NOMO-1 treated with dmso at 0.1 percent for 144 hours (cell line): ENCODE measurements at regions not wholly inside any gene's neighbourhood (a gene's known extent, or its start where the extent isn't known, plus 50 kb on each side); places are given as distances from the start of the nearest gene placed in this dataset.
"Not testable (repeated sequence)": the region's sequence is repeated elsewhere in the genome, so short reads cannot be mapped to it uniquely, and the experiment has no call there.

Experiments used
- DNase-seq: peaks from one replicate; lab custom pipeline; 2025; ENCODE audit not compliant: unreplicated experiment; lab: John Stamatoyannopoulos, UW

DNA sequence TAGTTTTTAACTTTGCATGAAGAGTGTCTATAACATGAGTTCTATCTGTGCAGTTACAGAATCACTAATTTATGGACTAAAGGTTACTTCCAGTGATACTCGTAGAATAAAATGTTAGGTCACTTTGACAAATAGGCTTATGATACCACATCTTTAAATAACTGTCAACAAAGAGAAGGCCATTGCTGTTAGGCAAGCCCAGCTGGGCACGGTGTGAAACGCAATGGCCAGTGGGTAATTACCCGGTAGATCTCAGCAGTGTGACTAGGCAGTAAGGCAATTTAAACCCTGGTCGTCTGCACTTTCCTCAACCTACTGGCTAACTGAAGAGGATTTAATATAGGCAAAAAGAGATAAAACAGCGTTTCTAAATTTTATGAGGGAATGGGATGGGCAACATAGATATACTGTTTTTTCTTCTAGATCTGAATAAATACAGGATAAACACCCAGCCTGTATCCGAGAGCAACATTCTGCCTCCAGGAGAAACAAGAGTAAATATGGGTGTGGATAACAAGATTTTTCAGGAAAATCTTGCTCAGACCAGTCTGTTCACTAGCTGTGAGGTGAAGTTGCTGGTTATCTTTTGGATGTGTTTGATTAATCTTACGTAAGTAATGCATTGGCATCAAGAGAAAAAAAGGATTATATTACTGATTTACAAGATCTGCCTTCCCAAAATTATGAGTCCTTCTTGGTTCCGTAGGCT, 631.3 kb downstream of the EFNB2 start:
- no peak for DNase-seq

DNA sequence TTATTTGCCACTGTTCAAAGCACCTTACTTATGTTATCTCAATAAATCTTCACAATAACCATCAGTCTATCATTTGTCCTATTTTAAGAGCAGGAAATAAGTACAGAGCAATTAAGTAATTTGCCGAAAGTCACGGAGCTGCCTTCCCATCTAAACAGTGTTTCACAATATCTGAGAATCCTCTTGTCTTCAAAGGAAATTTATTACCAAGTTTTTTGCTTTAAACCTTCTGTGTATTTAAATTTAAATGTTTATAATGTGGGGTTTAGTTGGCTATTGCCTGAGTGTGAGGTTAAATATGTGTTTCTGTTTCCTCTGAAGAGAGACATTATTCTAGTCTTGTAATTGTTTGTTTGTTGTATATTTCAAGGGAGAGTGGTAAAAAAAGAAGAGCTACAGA, 633.1 kb downstream of the EFNB2 start:
- DNase-seq = peak; percentile 51

GRCh38 chr13:105897575-105897974, 637.9 kb downstream of the EFNB2 start:
- DNase-seq = no peak

- no peak for DNase-seq
Measured at GRCh38 chr13:105894697-105895096, 640.8 kb downstream of the EFNB2 start.

- no peak for DNase-seq
Measured at GRCh38 chr13:105890509-105890908, 645.0 kb downstream of the EFNB2 start.

DNA sequence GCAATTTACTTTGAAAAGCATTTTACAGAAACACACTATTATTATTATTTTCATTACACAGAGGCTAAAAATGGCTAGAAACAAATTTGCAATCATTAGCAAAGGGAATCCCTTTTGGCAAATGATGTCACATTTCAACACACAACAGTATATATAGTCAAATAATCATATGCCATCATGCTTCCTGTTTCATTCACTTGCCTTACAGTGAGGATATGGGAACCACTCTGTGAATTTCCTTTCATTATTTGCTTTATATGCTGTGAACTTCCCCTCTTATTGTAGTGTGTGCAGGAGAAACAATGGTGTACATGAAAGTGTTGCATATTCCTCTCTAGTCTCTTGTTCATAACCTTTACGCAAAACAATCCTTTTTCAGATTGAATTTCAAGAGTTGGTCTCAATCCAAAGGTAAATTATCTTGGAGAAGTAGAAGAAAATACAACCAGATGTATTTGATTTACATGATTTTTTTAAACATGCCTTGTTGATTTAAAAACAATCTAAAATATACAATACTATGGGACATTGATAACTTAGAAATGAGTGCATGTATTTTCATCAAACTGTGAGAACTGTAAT, 657.3 kb downstream of the EFNB2 start:
- no peak for DNase-seq

GRCh38 chr13:105874814-105875213, 660.6 kb downstream of the EFNB2 start:
- DNase-seq = no peak

DNA sequence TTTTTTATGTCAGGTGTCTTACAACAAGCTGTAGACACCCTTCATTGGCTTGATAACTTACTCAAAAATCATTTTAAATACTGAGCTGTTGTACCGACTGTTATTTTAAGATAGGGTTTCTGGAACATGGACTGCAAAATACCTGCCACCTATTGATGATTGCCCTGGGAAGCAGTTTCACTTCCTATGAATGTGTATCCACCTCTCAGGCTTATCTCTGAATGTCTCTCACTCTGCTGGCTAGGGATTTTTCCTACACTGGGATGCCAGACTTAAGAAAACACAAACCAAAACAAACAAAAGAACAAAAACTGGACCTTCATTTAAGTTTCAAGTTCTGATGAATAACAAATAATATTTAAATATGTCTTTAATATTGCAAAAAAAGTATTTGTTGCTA, 663.7 kb downstream of the EFNB2 start:
- DNase-seq = no peak

DNA sequence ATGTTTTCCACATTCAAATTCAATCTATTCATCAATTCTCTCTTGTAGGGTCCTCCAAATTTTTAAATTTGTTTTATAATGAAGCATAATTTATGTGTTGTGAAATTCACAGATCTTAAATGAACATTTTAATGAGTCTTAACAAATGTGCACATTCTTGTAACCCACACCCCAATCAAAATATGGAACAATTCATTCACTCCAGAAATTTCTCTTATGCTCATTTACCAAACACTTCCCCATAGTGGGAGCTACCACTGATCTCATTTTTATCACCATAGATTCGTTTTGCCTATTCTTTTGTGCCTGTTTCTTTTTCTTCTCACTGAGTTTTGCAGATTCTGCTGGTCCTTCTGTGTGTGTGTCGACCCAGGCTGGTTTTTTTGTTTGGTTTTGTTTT, 664.1 kb downstream of the EFNB2 start:
- DNase-seq = no peak

DNA sequence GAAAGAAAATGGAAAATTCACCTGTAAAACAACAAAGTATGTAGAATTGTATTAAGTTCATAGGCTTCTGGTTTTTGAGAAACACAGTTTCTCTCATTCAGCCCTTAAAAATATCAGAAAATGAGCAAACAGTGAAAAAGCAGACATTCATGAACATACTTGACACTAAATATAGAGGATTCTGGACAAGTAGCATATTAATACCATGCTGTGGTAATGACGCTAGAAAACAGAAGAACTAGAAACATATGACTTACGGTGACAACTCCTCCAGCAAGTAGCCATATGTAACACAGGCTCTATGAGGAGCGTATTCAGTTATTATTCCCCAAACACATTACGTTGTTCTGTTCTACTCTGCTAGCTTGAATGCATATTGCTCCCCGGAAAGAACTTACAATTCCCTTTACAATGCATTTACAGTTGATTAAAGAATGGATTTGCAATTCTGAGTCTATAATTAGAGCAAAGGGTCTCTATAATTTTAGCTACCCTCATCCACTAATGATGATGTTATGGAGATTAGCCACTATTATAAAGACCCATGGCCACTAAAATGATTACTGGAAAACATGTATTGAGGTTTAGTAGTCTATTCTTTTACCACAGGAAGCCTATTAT, 672.1 kb downstream of the EFNB2 start:
- no peak for DNase-seq

DNA sequence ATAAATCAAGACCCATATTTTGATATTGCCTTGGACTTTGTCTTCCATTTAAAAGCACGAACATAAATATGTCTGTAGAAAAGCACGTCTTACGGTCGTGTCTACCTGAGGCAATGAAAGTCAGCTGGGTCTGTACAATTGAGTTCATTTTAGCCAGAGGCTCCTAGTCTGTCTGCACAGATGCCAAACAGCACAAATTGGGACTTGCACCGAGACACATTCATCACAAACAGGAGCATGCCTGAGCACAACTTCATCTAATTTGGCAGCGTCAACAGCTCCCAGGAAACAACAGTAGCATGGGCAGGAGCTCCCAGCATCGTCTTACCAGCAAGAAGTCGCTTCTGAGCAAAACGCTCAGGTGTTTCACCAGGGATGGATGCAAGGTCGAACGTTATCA, 687.0 kb downstream of the EFNB2 start:
- DNase-seq = no peak

- DNase-seq = no peak
Measured at GRCh38 chr13:105847527-105848291, 687.8 kb downstream of the EFNB2 start.

- no peak for DNase-seq
Measured at GRCh38 chr13:105846923-105847322, 688.5 kb downstream of the EFNB2 start.

GRCh38 chr13:105841286-105841685, 694.2 kb downstream of the EFNB2 start:
- no peak for DNase-seq

- no peak for DNase-seq
Measured at GRCh38 chr13:105838231-105838630, 697.2 kb downstream of the EFNB2 start.

DNA sequence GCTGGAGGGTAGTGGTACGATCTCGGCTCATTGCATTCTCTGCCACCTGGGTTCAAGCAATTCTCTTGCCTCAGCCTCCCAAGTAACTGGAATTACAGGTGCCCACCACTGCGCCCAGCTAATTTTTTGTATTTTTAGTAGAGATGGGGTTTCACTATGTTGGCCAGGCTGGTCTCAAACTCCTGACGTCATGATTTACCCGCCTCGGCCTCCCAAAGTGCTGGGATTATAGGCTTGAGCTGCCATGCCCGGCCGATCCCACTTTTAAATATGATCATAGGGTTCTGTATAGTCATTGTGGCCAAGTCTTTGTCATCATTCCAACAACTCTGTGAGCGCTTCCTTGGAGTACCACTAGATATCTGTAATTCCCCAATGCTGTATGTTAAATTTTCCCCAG, 698.2 kb downstream of the EFNB2 start:
- DNase-seq = not testable (repeated sequence)

- no peak for DNase-seq
Measured at GRCh38 chr13:105830821-105831220, 704.6 kb downstream of the EFNB2 start.

GRCh38 chr13:105827111-105827809, 708.2 kb downstream of the EFNB2 start:
- DNase-seq = no peak

DNA sequence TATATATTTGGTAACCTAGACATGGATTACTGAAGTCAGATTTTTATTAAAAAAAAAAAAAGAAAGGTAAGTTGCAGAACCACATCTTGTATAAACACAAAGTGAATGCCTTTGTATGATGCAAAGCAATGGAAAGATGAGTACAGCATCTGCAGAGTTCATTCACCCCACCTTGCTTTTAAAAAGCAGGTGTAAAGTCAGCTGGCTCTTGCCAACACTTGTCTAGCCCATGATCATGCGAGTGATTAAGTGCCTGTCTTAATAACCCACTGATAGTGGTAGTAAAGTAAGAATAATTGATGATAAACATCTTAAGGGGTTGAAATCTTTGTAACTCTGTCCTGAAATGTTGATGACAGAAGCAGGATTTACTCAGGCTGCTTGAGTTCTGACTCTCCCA, 710.4 kb downstream of the EFNB2 start:
- no peak for DNase-seq

GRCh38 chr13:105821337-105821736, 714.1 kb downstream of the EFNB2 start:
- DNase-seq = no peak

GRCh38 chr13:105820415-105820814, 715.0 kb downstream of the EFNB2 start:
- no peak for DNase-seq
